T-cell (primary cell): ENCODE measurements at regions not wholly inside any gene's neighbourhood (a gene's known extent, or its start where the extent isn't known, plus 50 kb on each side); places are given as distances from the start of the nearest gene placed in this dataset.

ENCODE experiments used
- ATAC-seq, 4 experiments: fragments of 200-7000 bp in 3 of 4; fragments of 150-1000 bp in 1 of 4; cut with Tn5 transposase; replicated peaks in 1 of 4; 1 replicate in 3 of 4; 2 replicates in 1 of 4; pipeline ENCODE4 v1.10.0; 2021; ENCODE audit warnings: moderate library complexity in 3 of 4, mild to moderate bottlenecking in 2 of 4, moderate number of reproducible peaks in 1 of 4
- CTCF ChIA-PET, 2 donors: fragments of 300-600 bp; sonication (Branson Sonifier 250); formaldehyde crosslinking; loops; one replicate each; lab custom pipeline; 2022; ENCODE audit warnings: antibody characterized with exemption in 2 of 2; lab: Charles Lee
- POLR2A ChIA-PET, 2 donors: fragments of 300-600 bp; sonication (Branson Sonifier 250); formaldehyde crosslinking; loops; one replicate each; lab custom pipeline; 2022; ENCODE audit warnings: antibody characterized with exemption in 2 of 2; lab: Charles Lee
- DNase-seq, 35 experiments: peaks; one replicate each; pipeline versions ENCODE4 v3.0.0 to v3.0.0-alpha.2; 2013 to 2023
- H3K27ac ChIP-seq: one replicate; pipeline ENCODE4 v1.5.1; 2013; ENCODE audit warnings: low read length
- H3K27me3 ChIP-seq, 2 experiments: replicated peaks in 1 of 2; 1 replicate in 1 of 2; 2 replicates in 1 of 2; pipeline versions ENCODE4 v1.6.1 to v1.7.0; 2013; ENCODE audit warnings: low read length in 1 of 2, mixed read lengths in 1 of 2; ENCODE audit not compliant: control insufficient read depth in 2 of 2, insufficient read depth in 2 of 2; ENCODE audit errors: extremely low read depth in 1 of 2
- H3K36me3 ChIP-seq, 2 donors: 1 replicate in 1 of 2; 2 replicates in 1 of 2; pipeline versions ENCODE4 v1.6.1 to v1.7.0; 2013; ENCODE audit warnings: low read length in 1 of 2; ENCODE audit not compliant: control insufficient read depth in 2 of 2, insufficient read depth in 1 of 2; ENCODE audit errors: extremely low read depth in 1 of 2
- H3K4me1 ChIP-seq, 2 experiments: 1 replicate in 1 of 2; 2 replicates in 1 of 2; pipeline versions ENCODE4 v1.6.1 to v1.7.0; 2013; ENCODE audit warnings: low read length in 2 of 2, mixed read lengths in 1 of 2; ENCODE audit not compliant: insufficient read depth in 2 of 2, control insufficient read depth in 1 of 2; ENCODE audit errors: extremely low read depth in 1 of 2
- H3K4me3 ChIP-seq, 2 donors: 1 replicate in 1 of 2; 2 replicates in 1 of 2; pipeline versions ENCODE4 v1.5.1 to v1.7.0; 2013; ENCODE audit warnings: mild to moderate bottlenecking in 2 of 2, low read length in 1 of 2, moderate library complexity in 1 of 2; ENCODE audit not compliant: control insufficient read depth in 1 of 2; ENCODE audit errors: extremely low read depth in 1 of 2
- H3K9me3 ChIP-seq: 2 replicates; pipeline ENCODE4 v1.7.0; 2013
- H3K27ac Mint-ChIP-seq, 2 donors: one replicate each; pipeline ENCODE4 v1.8.0; 2020 to 2021; ENCODE audit warnings: mild to moderate bottlenecking in 2 of 2, mixed read lengths in 2 of 2
- H3K27me3 Mint-ChIP-seq, 2 donors: one replicate each; pipeline ENCODE4 v1.8.0; 2021 to 2022; ENCODE audit warnings: mixed read lengths in 2 of 2
- H3K36me3 Mint-ChIP-seq: one replicate; pipeline ENCODE4 v1.8.0; 2021; ENCODE audit warnings: mixed read lengths
- H3K4me1 Mint-ChIP-seq, 3 donors: one replicate each; pipeline ENCODE4 v1.8.0; 2020 to 2022; ENCODE audit warnings: mixed read lengths in 3 of 3, mild to moderate bottlenecking in 1 of 3
- H3K4me3 Mint-ChIP-seq, 3 donors: one replicate each; pipeline ENCODE4 v1.8.0; 2020 to 2022; ENCODE audit warnings: mild to moderate bottlenecking in 3 of 3, mixed read lengths in 3 of 3, moderate library complexity in 3 of 3
- H3K9me3 Mint-ChIP-seq, 3 donors: one replicate each; pipeline ENCODE4 v1.8.0; 2020 to 2022; ENCODE audit warnings: mixed read lengths in 3 of 3
- WGBS: methylation state at CpG from one replicate; pipeline ENCODE4 v1.1.5; 2013; ENCODE audit warnings: missing lambda C conversion rate; ENCODE audit not compliant: insufficient coverage; 5-methylcytosine and 5-hydroxymethylcytosine counted together

DNA sequence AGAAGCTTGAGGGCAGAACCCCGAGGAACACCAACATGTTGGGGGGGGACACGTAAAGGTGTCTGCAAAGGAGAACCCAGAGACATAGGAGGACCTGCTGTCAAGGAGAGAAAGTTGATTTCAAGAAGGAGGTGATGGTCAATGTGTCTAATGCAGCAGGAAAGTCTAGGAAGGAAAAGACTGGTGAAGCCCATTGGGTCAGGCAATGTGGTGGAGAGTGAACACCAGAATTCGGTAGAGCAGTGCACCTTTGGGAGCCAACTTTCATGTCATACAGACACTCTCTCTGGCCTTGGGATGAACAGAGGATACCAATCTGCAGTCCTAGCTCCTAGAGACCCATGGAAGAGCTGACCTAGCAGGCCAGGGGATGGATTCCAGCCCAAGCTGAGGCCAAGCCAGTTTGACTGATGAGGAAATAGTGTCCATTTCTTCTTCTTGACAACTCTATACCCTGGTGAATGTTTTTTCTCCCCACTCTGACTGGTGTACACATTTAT is 101.9 kb downstream of the MYCN start:
- H3K9me3 ChIP-seq: no peaks in the 10 kb centered on the region

DNA sequence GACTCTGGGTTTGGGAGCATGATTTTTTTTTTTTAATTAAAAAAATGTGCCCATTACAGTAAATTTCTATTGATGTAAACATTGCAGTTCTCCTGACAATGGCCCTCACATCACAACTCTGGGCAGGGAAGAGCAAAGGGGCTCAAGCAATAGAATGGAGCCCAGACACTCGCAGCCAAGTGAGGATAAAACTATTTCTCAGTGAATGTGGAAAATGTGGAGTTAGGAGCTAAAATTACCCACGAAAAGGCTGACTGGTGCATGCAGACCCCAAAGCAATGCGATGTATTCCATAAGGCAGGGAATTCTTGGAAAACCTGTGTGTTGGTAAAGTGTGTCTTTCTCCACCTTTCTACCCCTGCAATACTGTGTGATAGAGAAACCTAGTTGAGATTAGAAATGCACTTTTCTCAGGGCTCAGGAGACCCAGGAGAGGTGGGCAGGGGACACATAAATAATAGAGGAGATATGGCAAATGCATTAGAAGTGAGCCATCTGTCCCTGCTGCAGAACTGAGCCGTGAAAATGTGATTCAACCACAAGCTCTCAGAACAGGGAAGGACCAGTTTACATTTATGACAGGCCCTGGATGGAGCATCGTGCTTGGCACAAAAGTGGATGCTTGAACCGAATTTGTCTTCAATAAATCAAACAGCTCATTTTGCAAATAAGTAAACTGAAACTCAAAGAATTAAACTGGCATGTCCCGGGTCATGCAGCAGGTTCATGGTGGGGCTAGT is 100.1 kb downstream of the MYCN start:
- no peak overlapping the region for H3K27ac ChIP-seq
- H3K4me1 Mint-ChIP-seq: no peaks in the 10 kb centered on the region
- no peak overlapping the region for H3K4me3 Mint-ChIP-seq
- H3K27ac Mint-ChIP-seq: no peak overlapping the region
- peaks cover 0 to 3% of the 10 kb centered on the region in 2 experiments for H3K27me3 ChIP-seq
- H3K9me3 Mint-ChIP-seq: no peaks in the 10 kb centered on the region
- H3K9me3 ChIP-seq: no peaks in the 10 kb centered on the region
- ChIA-PET POLR2A (no interaction called here), CTCF (no interaction called here)
- no peak for DNase-seq
- H3K4me3 ChIP-seq: no peak overlapping the region
- WGBS: 67% methylated on average over 1 of the region's 7 CpGs
- H3K36me3 ChIP-seq: no peaks in the 10 kb centered on the region
- no peak for ATAC-seq
- peaks cover 0 to 3% of the 10 kb centered on the region in 2 donors for H3K27me3 Mint-ChIP-seq
- H3K4me1 ChIP-seq: no peaks in the 10 kb centered on the region
- H3K36me3 Mint-ChIP-seq: no peaks in the 10 kb centered on the region

More for the DNA sequence above, 101.9 kb downstream of the MYCN start:
- Mint-ChIP-seq H3K27ac (no peak overlapping the region), H3K4me3 (no peak overlapping the region), H3K9me3 (no peaks in the 10 kb centered on the region), H3K27me3 (peaks cover 0 to 3% of the 10 kb centered on the region in 2 donors), H3K4me1 (no peaks in the 10 kb centered on the region), H3K36me3 (no peaks in the 10 kb centered on the region)
- 84% methylated on average over 2 of the region's 3 CpGs for WGBS
- no peak overlapping the region for H3K4me3 ChIP-seq
- H3K27ac ChIP-seq: no peak overlapping the region
- CTCF ChIA-PET: no interaction called here
- POLR2A ChIA-PET: no interaction called here
- DNase-seq: no peak
- no peaks in the 10 kb centered on the region for H3K36me3 ChIP-seq
- no peak for ATAC-seq
- no peaks in the 10 kb centered on the region for H3K4me1 ChIP-seq
- peaks cover 0 to 3% of the 10 kb centered on the region in 2 experiments for H3K27me3 ChIP-seq

DNA sequence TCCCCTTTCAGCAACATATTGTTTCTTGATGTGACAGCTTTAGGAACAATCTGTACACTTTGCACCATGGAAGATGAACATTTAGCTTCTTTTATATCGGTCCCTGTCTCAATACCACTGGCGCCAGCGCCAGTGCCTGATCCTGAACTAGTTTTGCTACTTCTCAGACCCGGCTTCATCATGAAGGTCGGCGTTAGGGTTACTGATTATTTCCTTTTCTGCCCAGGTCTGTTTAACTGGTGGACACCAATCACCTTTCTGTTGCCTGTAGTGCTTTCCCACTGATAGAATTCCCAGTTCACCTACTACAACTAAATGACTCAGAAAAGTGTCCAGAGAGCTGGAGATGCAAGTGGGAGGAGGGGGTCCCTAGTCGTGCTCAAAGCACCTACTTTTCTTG is 99.5 kb downstream of the MYCN start:
- Mint-ChIP-seq H3K27ac (no peak overlapping the region), H3K4me1 (no peaks in the 10 kb centered on the region), H3K9me3 (no peaks in the 10 kb centered on the region), H3K27me3 (peaks cover 0 to 3% of the 10 kb centered on the region in 2 donors), H3K4me3 (no peak overlapping the region), H3K36me3 (no peaks in the 10 kb centered on the region)
- ATAC-seq: no peak
- H3K9me3 ChIP-seq: no peaks in the 10 kb centered on the region
- 92% methylated on average over 6 of the region's 7 CpGs for WGBS
- H3K4me3 ChIP-seq: no peak overlapping the region
- H3K36me3 ChIP-seq: no peaks in the 10 kb centered on the region
- peaks cover 0 to 3% of the 10 kb centered on the region in 2 experiments for H3K27me3 ChIP-seq
- no peaks in the 10 kb centered on the region for H3K4me1 ChIP-seq
- no peak overlapping the region for H3K27ac ChIP-seq
- ChIA-PET CTCF (no interaction called here), POLR2A (no interaction called here)
- DNase-seq: no peak

DNA sequence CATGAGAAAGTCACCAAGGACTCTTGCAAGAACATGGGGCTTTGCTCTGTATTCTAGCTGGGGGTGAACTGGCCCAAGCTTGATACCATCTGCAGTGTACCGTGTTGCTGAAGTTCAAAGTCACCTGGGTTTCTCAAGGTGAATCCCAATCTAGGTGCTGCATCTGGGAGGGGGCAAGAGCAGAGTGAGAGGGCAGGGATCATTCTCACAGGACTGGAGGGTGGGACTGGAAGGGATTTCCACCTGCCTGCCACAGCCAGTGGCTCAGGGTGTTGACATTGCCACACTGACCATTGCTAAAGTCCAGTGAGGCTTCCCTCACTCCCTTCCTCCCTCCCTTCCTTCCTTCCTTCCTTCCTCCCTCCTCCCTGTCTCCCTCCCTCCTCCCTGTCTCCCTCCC is 98.7 kb downstream of the MYCN start:
- no peak overlapping the region for H3K4me3 Mint-ChIP-seq
- ATAC-seq: no peak
- Histone ChIP-seq H3K36me3 (no peaks in the 10 kb centered on the region), H3K27me3 (peaks cover 0 to 3% of the 10 kb centered on the region in 2 experiments), H3K4me3 (no peak overlapping the region), H3K27ac (no peak overlapping the region), H3K9me3 (no peaks in the 10 kb centered on the region), H3K4me1 (no peaks in the 10 kb centered on the region)
- no peaks in the 10 kb centered on the region for H3K4me1 Mint-ChIP-seq
- H3K9me3 Mint-ChIP-seq: no peaks in the 10 kb centered on the region
- WGBS: 60% methylated on average over 1 of the region's 1 CpG
- ChIA-PET POLR2A (interaction anchor here in 1 of 2 donors (0.5 kb wide), 1 partner anchor 1950 kb away, joined by 3 read pairs; no protein-coding TSS in a partner anchor), CTCF (no interaction called here)
- no peak overlapping the region for H3K27ac Mint-ChIP-seq
- no peak for DNase-seq
- peaks cover 0 to 3% of the 10 kb centered on the region in 2 donors for H3K27me3 Mint-ChIP-seq
- H3K36me3 Mint-ChIP-seq: no peaks in the 10 kb centered on the region

DNA sequence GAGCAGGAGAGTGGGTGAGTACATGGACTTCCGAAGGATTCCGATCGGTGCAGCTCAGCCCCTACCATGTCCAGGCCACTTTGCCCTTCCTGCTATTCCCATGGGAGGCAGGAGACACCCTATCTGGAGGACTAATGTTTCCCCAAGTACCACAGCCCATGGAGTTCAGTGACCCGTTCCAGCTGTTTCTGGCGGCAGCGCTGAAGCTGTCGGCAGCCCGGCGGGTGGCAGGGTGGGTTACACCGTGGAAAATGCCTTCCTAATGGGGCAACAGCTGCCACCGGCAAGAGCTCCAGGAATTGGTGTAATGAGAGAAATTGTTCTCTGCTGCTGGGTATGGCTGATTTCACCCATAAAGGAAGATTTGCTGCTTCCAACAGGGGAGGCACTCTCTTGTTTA is 98.3 kb downstream of the MYCN start:
- Mint-ChIP-seq H3K36me3 (no peaks in the 10 kb centered on the region), H3K4me1 (no peaks in the 10 kb centered on the region), H3K27me3 (peaks cover 0 to 3% of the 10 kb centered on the region in 2 donors), H3K9me3 (no peaks in the 10 kb centered on the region), H3K27ac (no peak overlapping the region), H3K4me3 (no peak overlapping the region)
- H3K9me3 ChIP-seq: no peaks in the 10 kb centered on the region
- DNase-seq (no peak), ATAC-seq (no peak)
- ChIA-PET POLR2A (interaction anchor here in 1 of 2 donors (0.5 kb wide), 1 partner anchor 1950 kb away, joined by 3 read pairs; no protein-coding TSS in a partner anchor), CTCF (no interaction called here)
- H3K4me1 ChIP-seq: no peaks in the 10 kb centered on the region
- no peak overlapping the region for H3K27ac ChIP-seq
- peaks cover 0 to 3% of the 10 kb centered on the region in 2 experiments for H3K27me3 ChIP-seq
- H3K4me3 ChIP-seq: no peak overlapping the region
- WGBS: 89% methylated on average over 7 of the region's 11 CpGs
- H3K36me3 ChIP-seq: no peaks in the 10 kb centered on the region

DNA sequence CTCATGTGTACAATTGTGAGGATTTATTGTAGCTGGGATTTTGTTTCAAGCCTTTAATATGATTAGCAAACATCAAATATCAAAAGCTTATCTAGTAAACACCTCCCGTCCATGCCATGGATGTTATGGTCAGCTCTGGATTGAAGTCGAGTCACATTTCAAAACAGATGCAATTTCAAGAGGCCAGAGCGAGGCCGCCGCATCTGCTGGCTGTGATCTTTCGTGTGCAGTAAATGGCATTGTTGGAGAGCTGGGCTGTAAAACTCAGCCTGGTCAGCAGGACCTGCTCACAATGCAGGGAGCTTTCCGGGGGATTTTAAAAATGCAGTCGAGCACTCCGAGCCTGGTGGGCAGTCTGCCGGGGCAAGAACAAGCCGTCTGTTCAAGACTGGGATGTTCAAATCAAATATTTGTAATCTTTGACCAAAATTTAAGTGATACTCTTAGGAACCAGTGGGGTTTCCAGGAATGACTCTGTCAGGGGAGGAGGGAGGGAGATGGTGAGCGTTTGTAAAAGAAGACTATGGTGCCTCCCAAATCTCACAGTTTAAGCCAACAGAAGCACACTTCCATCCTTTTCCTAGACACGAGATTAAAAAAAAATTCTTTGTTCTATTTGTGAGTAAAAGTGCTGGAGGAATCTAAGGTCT is 97.6 kb downstream of the MYCN start:
- Mint-ChIP-seq H3K4me1 (no peaks in the 10 kb centered on the region), H3K27ac (no peak overlapping the region), H3K36me3 (no peaks in the 10 kb centered on the region), H3K27me3 (peaks cover 0 to 3% of the 10 kb centered on the region in 2 donors), H3K4me3 (no peak overlapping the region), H3K9me3 (no peaks in the 10 kb centered on the region)
- no peak overlapping the region for H3K4me3 ChIP-seq
- H3K36me3 ChIP-seq: no peaks in the 10 kb centered on the region
- ChIA-PET POLR2A (no interaction called here), CTCF (no interaction called here)
- H3K27ac ChIP-seq: no peak overlapping the region
- DNase-seq (no peak), ATAC-seq (no peak)
- H3K9me3 ChIP-seq: no peaks in the 10 kb centered on the region
- H3K4me1 ChIP-seq: no peaks in the 10 kb centered on the region
- H3K27me3 ChIP-seq: peaks cover 0 to 3% of the 10 kb centered on the region in 2 experiments
- whole genome bisulfite sequencing: 89% methylated on average over 11 of the region's 13 CpGs
